NCI-H82 treated with DMSO at 0.1 percent for 48 hours (cell line): ENCODE measurements at regions not wholly inside any gene's neighbourhood (a gene's known extent, or its start where the extent isn't known, plus 50 kb on each side); places are given as distances from the start of the nearest gene placed in this dataset.

Source experiments
- DNase-seq: peaks from one replicate; lab custom pipeline; 2025; ENCODE audit not compliant: unreplicated experiment; lab: John Stamatoyannopoulos, UW

- no peak for DNase-seq
These were observed 213.0 kb upstream of the CDYL start for GRCh38 chr6:4563156-4563555.

GRCh38 chr6:4561773-4562400, 214.3 kb upstream of the CDYL start:
- no peak for DNase-seq

DNA sequence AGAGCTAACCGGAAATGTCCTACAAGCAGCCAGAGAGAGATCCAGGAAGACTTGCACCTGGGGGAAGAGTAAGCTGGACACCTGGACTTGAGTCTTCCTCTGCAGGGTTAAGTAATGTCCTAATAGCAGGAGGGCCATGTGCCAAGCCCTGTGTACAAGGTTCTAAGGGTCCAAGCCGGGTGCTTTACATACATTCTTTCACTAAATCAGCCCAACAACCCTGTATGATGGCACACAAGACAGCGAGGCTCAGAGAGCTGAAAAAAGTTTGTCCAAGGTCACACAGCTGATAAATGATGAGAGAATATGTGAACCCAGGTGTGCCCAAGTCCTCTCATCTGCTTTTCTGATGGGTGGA, 215.1 kb upstream of the CDYL start:
- no peak for DNase-seq

GRCh38 chr6:4560221-4561077, 215.8 kb upstream of the CDYL start:
- DNase-seq, result no peak

GRCh38 chr6:4559281-4559875, 216.8 kb upstream of the CDYL start:
- DNase-seq, result no peak

GRCh38 chr6:4554645-4555044, 221.6 kb upstream of the CDYL start:
- DNase-seq, result no peak

DNA sequence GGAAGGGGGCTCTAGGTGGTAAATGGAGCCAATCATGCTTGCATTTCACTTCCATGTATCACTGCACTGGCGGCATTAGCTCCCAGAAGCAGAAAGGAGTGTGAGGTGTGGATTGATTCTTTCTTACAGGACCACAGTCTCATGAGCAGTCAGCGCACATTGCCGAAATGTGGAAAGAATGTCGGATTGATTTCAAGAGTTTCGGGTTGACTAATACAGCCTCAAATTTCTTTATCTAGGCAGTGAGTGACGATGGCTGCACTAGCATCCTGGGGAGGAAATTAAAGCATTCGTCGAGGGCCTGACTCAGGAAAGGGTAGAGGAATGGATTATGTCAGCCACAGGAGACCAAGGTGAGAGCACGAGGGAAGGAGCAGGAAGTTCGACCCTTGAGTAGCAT, 222.8 kb upstream of the CDYL start:
- no peak for DNase-seq

DNA sequence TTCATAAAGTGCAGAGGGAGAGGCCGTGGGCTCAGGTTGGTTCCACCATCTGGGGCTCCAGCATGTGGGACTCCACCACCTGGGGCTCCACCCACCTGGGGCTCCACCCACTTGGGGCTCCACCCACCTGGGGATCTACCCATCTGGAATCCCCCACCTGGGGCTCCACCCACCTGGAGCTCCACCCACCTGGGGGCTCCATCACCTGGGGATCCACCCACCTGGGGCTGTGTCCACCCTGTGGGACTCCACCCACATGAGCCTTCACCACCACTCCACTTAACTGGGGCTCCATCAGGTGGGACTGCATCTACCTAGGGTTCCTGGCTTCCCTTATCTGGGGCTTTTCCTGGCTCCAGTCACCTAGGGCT, 226.0 kb upstream of the CDYL start:
- DNase-seq, result no peak

DNA sequence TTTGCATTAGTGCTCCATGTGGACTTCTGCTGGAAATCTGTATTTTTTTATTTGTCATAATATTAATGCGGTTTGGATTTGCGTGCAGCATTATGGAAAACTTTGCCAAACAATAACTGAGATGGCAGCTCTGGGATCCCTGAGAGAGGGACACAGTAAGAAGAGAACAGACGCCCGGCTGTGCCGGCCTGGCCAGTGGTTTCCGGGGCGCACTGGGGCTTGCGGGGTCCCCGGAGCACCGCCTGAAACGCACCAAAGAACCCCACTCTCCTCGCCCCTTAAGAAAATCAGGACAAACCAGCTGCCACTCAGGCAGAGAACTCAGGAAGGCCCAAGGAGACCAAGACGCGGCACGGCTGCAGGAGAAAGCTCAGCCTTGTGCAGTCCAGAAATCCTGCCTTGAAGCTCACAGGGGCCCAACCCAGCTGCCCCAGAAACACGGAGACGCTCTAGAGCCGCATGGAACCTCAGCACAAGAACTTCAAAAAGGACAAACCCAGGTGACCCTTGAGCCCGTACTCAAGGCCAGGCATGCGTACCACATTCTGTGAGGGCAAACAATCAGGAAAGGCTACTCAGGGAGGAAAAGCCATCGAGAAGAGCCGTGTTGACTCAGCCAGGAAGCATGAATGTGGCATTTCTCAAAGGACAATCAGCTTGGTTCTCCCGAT, 226.5 kb upstream of the CDYL start:
- DNase-seq, result no peak

- no peak for DNase-seq
These were observed 230.3 kb upstream of the CDYL start for GRCh38 chr6:4545893-4546292.

DNA sequence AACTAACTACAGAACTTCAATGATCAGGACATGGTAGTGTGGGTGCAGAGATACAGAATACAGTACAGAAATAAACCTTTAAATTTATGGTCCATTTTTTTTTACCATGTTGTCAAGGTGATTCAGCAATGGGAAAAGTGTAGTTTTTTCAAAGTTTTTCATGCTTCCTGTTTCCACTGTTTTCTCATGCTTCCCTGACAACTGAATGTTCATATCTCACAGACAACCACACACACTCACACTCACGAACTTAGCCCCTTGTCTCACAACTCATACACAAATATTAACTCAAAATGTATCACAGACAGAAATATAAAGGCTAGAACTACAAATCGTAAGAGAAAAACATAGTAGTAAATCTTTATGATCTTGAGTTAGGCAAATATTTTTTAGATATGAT, 232.6 kb upstream of the CDYL start:
- DNase-seq, result no peak

DNA sequence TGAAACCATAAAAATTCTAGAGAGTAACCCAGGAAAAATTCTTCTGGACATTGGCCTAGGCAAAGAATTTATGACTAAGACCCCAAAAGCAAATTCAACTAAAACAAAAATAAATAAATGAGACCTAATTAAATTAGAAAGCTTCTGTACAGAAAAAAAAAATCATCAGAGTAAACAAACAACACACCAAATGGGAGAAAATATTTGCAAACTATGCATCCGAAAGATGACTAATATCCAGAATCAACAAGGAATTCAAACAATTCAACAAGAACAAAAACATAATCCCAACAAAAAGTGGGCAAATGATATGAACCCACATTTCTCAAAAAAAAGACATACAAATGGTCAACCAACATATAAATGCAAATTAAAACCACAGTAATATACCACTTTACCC, 242.6 kb upstream of the CDYL start:
- no peak for DNase-seq

GRCh38 chr6:4531406-4531805, 244.8 kb upstream of the CDYL start:
- DNase-seq, result no peak

- DNase-seq, result no peak
These were observed 253.8 kb upstream of the CDYL start for GRCh38 chr6:4522453-4522852.

DNA sequence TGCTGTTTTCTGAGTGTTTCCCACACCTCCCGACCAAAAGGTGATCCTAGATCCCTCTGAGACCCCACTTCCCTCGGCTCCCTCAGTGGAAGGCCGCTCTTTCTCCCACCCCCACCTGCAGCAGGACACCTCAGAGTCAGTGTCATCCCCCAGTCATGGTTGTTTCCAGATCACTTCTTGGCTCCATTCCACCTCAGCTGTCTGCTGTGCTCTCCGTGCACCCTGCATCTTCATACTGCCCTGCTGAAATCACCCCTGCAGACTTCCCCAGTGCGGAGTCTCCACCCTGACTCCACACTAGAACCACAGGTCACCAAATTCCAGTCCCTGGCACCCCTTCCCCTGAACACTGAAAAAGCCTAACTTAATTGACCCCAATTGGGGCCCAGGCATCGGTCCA, 255.1 kb upstream of the CDYL start:
- DNase-seq, result no peak

- no peak for DNase-seq
These were observed 257.7 kb upstream of the CDYL start for GRCh38 chr6:4518506-4518905.

DNA sequence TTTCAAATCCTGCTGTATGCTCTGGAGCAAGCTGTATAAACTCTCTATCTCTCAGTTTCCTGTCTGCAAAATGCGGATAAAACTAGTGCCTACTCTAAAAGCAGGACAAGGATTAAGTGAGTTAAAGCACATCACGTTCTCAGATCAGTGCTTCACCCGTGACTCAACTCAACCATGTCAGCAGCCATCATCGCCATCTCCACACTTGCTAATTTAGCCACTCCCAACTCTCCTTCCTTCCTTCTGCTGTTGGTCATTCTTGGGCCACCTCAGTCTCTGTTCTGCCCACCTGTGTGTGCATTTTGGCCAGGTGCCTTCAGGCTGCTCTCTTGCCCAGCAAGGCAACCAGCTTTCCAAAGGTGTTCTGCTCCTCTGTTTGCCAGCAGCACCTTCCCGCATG, 260.0 kb upstream of the CDYL start:
- no peak for DNase-seq

DNA sequence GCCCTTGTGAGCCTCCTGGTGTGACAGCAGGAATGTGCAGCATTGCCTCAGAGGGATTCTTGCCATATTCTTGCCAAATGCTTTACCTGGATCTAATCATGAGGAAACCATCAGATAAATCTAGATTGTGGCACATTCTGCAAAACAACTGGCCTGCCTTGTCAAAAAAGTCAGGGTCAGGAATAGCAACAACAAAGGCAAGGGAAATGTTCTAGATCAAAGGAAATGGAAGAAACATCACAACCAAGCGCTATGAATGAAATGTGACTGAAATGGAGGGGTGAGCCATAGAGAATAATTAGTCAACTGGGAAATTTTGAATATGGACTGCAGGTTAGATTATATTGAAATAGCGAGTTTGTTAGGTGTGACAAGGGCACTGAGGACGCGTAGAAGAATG, 262.6 kb upstream of the CDYL start:
- no peak for DNase-seq

GRCh38 chr6:4512051-4512471, 264.1 kb upstream of the CDYL start:
- no peak for DNase-seq

GRCh38 chr6:4511641-4512020, 264.6 kb upstream of the CDYL start:
- DNase-seq, result no peak

GRCh38 chr6:4510906-4511640, 265.1 kb upstream of the CDYL start:
- DNase-seq, result no peak
